ENCODE measurements at regions not wholly inside any gene's neighbourhood (a gene's known extent, or its start where the extent isn't known, plus 50 kb on each side); places are given as distances from the start of the nearest gene placed in this dataset.

- DNase-seq (ENCODE audit: low read depth in 1 of 2, low spot score in 2 of 2), result no peak
- Histone ChIP-seq H3K36me3 (ENCODE audit: control insufficient read depth in 2 of 4, insufficient read depth in 4 of 4, low read length in 3 of 4) (no peaks in the 10 kb centered on the region), H3K4me2 (ENCODE audit: insufficient read depth in 1 of 2, low read depth in 2 of 2, low read length in 2 of 2) (no peak overlapping the region), H3K9me3 (ENCODE audit: insufficient read depth in 2 of 2, low read depth in 1 of 2, low read length in 1 of 2) (no peaks in the 10 kb centered on the region), H2AFZ (ENCODE audit: low read length) (no peak overlapping the region), H4K91ac (replicated peaks; ENCODE audit: insufficient read length, low read length) (no peak overlapping the region), H3K4ac (replicated peaks; ENCODE audit: insufficient read length, low read depth, low read length) (no peak overlapping the region), H2BK20ac (ENCODE audit: low read length) (no peak overlapping the region), H2AK5ac (ENCODE audit: low read depth, low read length) (no peak overlapping the region), H3K27me3 (replicated peaks in 1 of 4; ENCODE audit: control insufficient read depth in 3 of 4, extremely low read depth in 1 of 4, insufficient read depth in 3 of 4, low read length in 3 of 4) (peaks cover 0 to 1% (median 0%) of the 10 kb centered on the region in 4 experiments; a peak in 1 of 7 replicates), H3K4me1 (replicated peaks in 1 of 4; ENCODE audit: control insufficient read depth in 3 of 4, insufficient read depth in 4 of 4, low read length in 3 of 4) (no peaks in the 10 kb centered on the region), H4K20me1 (replicated peaks in 1 of 2; ENCODE audit: control insufficient read depth in 1 of 2, insufficient read depth in 2 of 2, low read length in 2 of 2) (no peaks in the 10 kb centered on the region), H3K23me2 (ENCODE audit: low read depth, low read length) (no peaks in the 10 kb centered on the region), H2BK12ac (ENCODE audit: low read depth, low read length) (no peak overlapping the region), H3K56ac (replicated peaks; ENCODE audit: insufficient read length, low read depth, low read length) (no peak overlapping the region), H3K27ac (ENCODE audit: low read depth, low read length) (no peak overlapping the region), H3K14ac (ENCODE audit: insufficient read length) (no peak overlapping the region), H2BK15ac (ENCODE audit: low read length) (no peak overlapping the region), H3K4me3 (ENCODE audit: extremely low read depth in 1 of 4, insufficient read depth in 2 of 4, low read depth in 3 of 4, low read length in 4 of 4) (no peak overlapping the region), H4K8ac (ENCODE audit: extremely low read depth, insufficient read depth, low read length) (no peak overlapping the region), H3K18ac (ENCODE audit: extremely low read depth, low read length) (no peak overlapping the region), H2BK120ac (replicated peaks; ENCODE audit: low read depth, low read length) (no peak overlapping the region), H4K5ac (ENCODE audit: insufficient read length, low read depth, low read length) (no peak overlapping the region), H3K79me2 (ENCODE audit: control insufficient read depth in 1 of 2, insufficient read depth in 2 of 2, low read length in 2 of 2) (no peaks in the 10 kb centered on the region), H3K23ac (ENCODE audit: insufficient read length) (no peak overlapping the region), H2BK5ac (ENCODE audit: low read depth, low read length) (no peak overlapping the region), H3K9ac (replicated peaks in 1 of 4; ENCODE audit: extremely low read depth in 1 of 4, low read depth in 3 of 4, low read length in 3 of 4) (no peak overlapping the region), H3K79me1 (ENCODE audit: low read depth, low read length) (no peaks in the 10 kb centered on the region)
- ChIA-PET POLR2A (ENCODE audit: partially characterized antibody) (no interaction called here), CTCF (ENCODE audit: partially characterized antibody) (interaction anchor here (1.5 to 2.1 kb wide), 3 partner anchors 20 to 340 kb away, joined by 3 to 7 read pairs (median 5); no protein-coding TSS in a partner anchor)
- FAIRE-seq, result no peak
- WGBS, 2 experiments (ENCODE audit: extremely low coverage in 1 of 2, insufficient coverage in 1 of 2, insufficient read length in 1 of 2, insufficient replicate concordance in 2 of 2, low coverage in 1 of 2, low lambda C conversion rate in 2 of 2, missing lambda C conversion rate in 1 of 2), result 92% methylated on average over 4 of the region's 4 CpGs; no CpG with 5 or more reads in 1 of the 2 experiments
- no peak for TF ChIP-seq HDAC6 (IDR thresholded peaks at IDR 0.05; ENCODE audit: low read depth, low read length)
- no peak for TF ChIP-seq CHD1 (IDR thresholded peaks at IDR 0.05; ENCODE audit: low read depth, low read length)
- TF ChIP-seq CBX5 (IDR thresholded peaks at IDR 0.05; ENCODE audit: low read depth, low read length), result no peak
- TF ChIP-seq CHD2 (IDR thresholded peaks at IDR 0.05; ENCODE audit: low read length), result no peak
- no peak for TF ChIP-seq ZNF274 (IDR thresholded peaks at IDR 0.05; ENCODE audit: borderline replicate concordance, extremely low read depth, low read length)
- no peak for TF ChIP-seq SAP30 (IDR thresholded peaks at IDR 0.05; ENCODE audit: insufficient read depth, insufficient replicate concordance, low read length)
- no peak for TF ChIP-seq MAFK (IDR thresholded peaks at IDR 0.05; ENCODE audit: low read depth, low read length)
- TF ChIP-seq TAF1 (IDR thresholded peaks at IDR 0.05; ENCODE audit: low read depth, low read length), result no peak
- no peak for TF ChIP-seq EP300 (IDR thresholded peaks at IDR 0.05; ENCODE audit: borderline replicate concordance in 1 of 2, low read depth in 2 of 2, low read length in 2 of 2)
- TF ChIP-seq JUN (IDR thresholded peaks at IDR 0.05; ENCODE audit: low read depth, low read length), result no peak
- no peak for TF ChIP-seq EZH2 (IDR thresholded peaks at IDR 0.05; ENCODE audit: low read depth, low read length, severe bottlenecking)
- no peak for TF ChIP-seq BCL11A (IDR thresholded peaks at IDR 0.05; ENCODE audit: low read depth in 2 of 2, low read length in 2 of 2)
- no peak for TF ChIP-seq NRF1 (IDR thresholded peaks at IDR 0.05; ENCODE audit: low read depth, low read length)
- TF ChIP-seq TCF12 (IDR thresholded peaks at IDR 0.05; ENCODE audit: low read depth, low read length), result no peak
- no peak for TF ChIP-seq GABPA (IDR thresholded peaks at IDR 0.05; ENCODE audit: borderline replicate concordance, insufficient read depth, low read length)
- TF ChIP-seq SP4 (IDR thresholded peaks at IDR 0.05; ENCODE audit: low read length), result no peak
Observed at GRCh38 chr15:93780073-93780472, 451.3 kb upstream of the MCTP2 start.

Measured in H1 (cell line).